GM12878 (cell line): ENCODE measurements at regions not wholly inside any gene's neighbourhood (a gene's known extent, or its start where the extent isn't known, plus 50 kb on each side); places are given as distances from the start of the nearest gene placed in this dataset.
A peak's percentile ranks its signal among the peaks of the same experiment; 100 is the strongest.

Experiments used
- ATAC-seq: fragments of 200-7000 bp; cut with Tn5 transposase; 3 replicates; pipeline ENCODE4 v1.9.1; 2020; ENCODE audit warnings: mild to moderate bottlenecking, moderate library complexity
- BruUV-seq: library from RNA; stranded (reverse); fragments of 400-500 nt; replicated peaks from 2 replicates; lab custom pipeline; 2021; lab: Mats Ljungman, UMichigan
- CTCF ChIA-PET: fragments of 300-600 bp; sonication (Branson Sonifier 250); formaldehyde crosslinking; extraction: SDS; loops from one replicate; lab custom pipeline; 2021; ENCODE audit warnings: inconsistent platforms; lab: Yijun Ruan, JAX
- POLR2A ChIA-PET: fragments of 350-600 bp; formaldehyde crosslinking; extraction: SDS; loops from one replicate; lab custom pipeline; 2021; ENCODE audit warnings: inconsistent platforms; lab: Charles Lee
- RAD21 ChIA-PET: fragments of 300-600 bp; sonication (Branson Sonifier 250); formaldehyde crosslinking; loops from one replicate; lab custom pipeline; 2023; ENCODE audit warnings: antibody characterized with exemption; ENCODE audit not compliant: unreplicated experiment; lab: Charles Lee
- SMC1A ChIA-PET: fragments of 300-600 bp; sonication (Branson Sonifier 250); formaldehyde crosslinking; loops from one replicate; lab custom pipeline; 2023; ENCODE audit not compliant: unreplicated experiment, uncharacterized antibody; lab: Charles Lee
- DNase-seq: peaks from one replicate; pipeline ENCODE4 v3.0.0-alpha.2; 2011; ENCODE audit warnings: low read depth, low spot score
- FAIRE-seq: peaks from 3 replicates; lab custom pipeline; 2011; peaks lifted over from hg19 to GRCh38; lab: Jason Lieb, UNC
- H2AFZ ChIP-seq: 2 replicates; pipeline ENCODE4 v1.6.0; 2011; ENCODE audit warnings: low read depth, low read length, control low read depth; ENCODE audit not compliant: control insufficient read depth
- H3K27ac ChIP-seq: 2 replicates; pipeline ENCODE4 v1.5.1; 2011; ENCODE audit warnings: control low read depth; ENCODE audit not compliant: control insufficient read depth, insufficient read depth
- H3K27me3 ChIP-seq, 2 experiments: replicated peaks in 1 of 2; 2 replicates each; pipeline versions ENCODE4 v1.6.0 to v1.6.1; 2011; ENCODE audit warnings: low read length in 1 of 2; ENCODE audit not compliant: control insufficient read depth in 2 of 2, insufficient read depth in 2 of 2
- H3K36me3 ChIP-seq, 2 experiments: 2 replicates each; pipeline ENCODE4 v1.5.1; 2011; ENCODE audit warnings: low read length in 1 of 2; ENCODE audit not compliant: control insufficient read depth in 2 of 2, insufficient read depth in 2 of 2
- H3K4me1 ChIP-seq: 2 replicates; pipeline ENCODE4 v1.6.1; 2011; ENCODE audit warnings: mild to moderate bottlenecking, low read length, moderate library complexity, mixed read lengths; ENCODE audit not compliant: control insufficient read depth, insufficient read depth
- H3K4me2 ChIP-seq: 2 replicates; pipeline ENCODE4 v1.6.0; 2011; ENCODE audit warnings: control low read depth; ENCODE audit not compliant: control insufficient read depth, insufficient read depth
- H3K4me3 ChIP-seq: fragments of 200-600 bp; sonication (generic); 2 replicates; pipeline ENCODE4 v1.5.1; 2016
- H3K79me2 ChIP-seq: 2 replicates; pipeline ENCODE4 v1.6.0; 2011; ENCODE audit warnings: low read length; ENCODE audit not compliant: control insufficient read depth, insufficient read depth
- H3K9ac ChIP-seq: 2 replicates; pipeline ENCODE4 v1.8.0; 2011; ENCODE audit warnings: low read length, control low read depth, mixed read lengths; ENCODE audit not compliant: control insufficient read depth, insufficient read depth
- H3K9me3 ChIP-seq: replicated peaks from 3 replicates; pipeline ENCODE4 v1.5.1; 2011; ENCODE audit warnings: mild to moderate bottlenecking, low read length; ENCODE audit not compliant: control insufficient read depth, insufficient read depth
- H4K20me1 ChIP-seq: 2 replicates; pipeline ENCODE4 v1.6.0; 2011; ENCODE audit not compliant: control insufficient read depth, insufficient read depth
- CREM ChIP-seq: IDR thresholded peaks from 2 replicates; pipeline ENCODE4 v1.6.1; 2014; ENCODE audit warnings: antibody characterized with exemption, low read depth
- MEF2B ChIP-seq: fragments of 450-650 bp; IDR thresholded peaks from 2 replicates; pipeline ENCODE4 v1.6.1; 2018; ENCODE audit warnings: mild to moderate bottlenecking, moderate library complexity; ENCODE audit not compliant: partially characterized antibody, poor library complexity, severe bottlenecking
- RELA ChIP-seq: fragments of 450-650 bp; IDR thresholded peaks from 2 replicates; pipeline ENCODE4 v1.8.0; 2014; ENCODE audit warnings: borderline replicate concordance; ENCODE audit not compliant: partially characterized antibody
- SUPT20H ChIP-seq: IDR thresholded peaks from 2 replicates; pipeline ENCODE4 v1.6.1; 2011; ENCODE audit warnings: low read depth, mild to moderate bottlenecking, low read length, moderate library complexity, borderline replicate concordance; ENCODE audit not compliant: control insufficient read depth
- WGBS: methylation state at CpG from one replicate; pipeline ENCODE4 v1.1.6; 2016; ENCODE audit warnings: low lambda C conversion rate; ENCODE audit not compliant: insufficient replicate concordance, insufficient coverage; ENCODE audit errors: missing lambda C conversion rate; 5-methylcytosine and 5-hydroxymethylcytosine counted together
- in situ Hi-C: fragments of 300-500 bp; cut with MboI; formaldehyde crosslinking; loops from 9 replicates; pipeline ENCODE4 v1.14.3; 2018; ENCODE audit warnings: mixed read lengths
- intact Hi-C: fragments of 100-400 bp; cut with micrococcal nuclease; formaldehyde crosslinking; loops from one replicate; pipeline ENCODE4 v1.14.2; 2022; ENCODE audit not compliant: unreplicated experiment
- TF ChIP-seq, protein P1 (sequence below), 3 experiments: IDR thresholded peaks in 2 of 3; conservative IDR thresholded peaks in 1 of 3; 2 replicates each; pipeline ENCODE4 v1.5.1; 2011; ENCODE audit warnings: low read depth in 3 of 3, low read length in 3 of 3, mild to moderate bottlenecking in 3 of 3, control low read depth in 2 of 3, moderate library complexity in 2 of 3, inconsistent platforms in 1 of 3, mixed read lengths in 1 of 3; ENCODE audit not compliant: control insufficient read depth in 2 of 3, insufficient read depth in 1 of 3; ENCODE audit errors: extremely low read depth in 1 of 3

DNA sequence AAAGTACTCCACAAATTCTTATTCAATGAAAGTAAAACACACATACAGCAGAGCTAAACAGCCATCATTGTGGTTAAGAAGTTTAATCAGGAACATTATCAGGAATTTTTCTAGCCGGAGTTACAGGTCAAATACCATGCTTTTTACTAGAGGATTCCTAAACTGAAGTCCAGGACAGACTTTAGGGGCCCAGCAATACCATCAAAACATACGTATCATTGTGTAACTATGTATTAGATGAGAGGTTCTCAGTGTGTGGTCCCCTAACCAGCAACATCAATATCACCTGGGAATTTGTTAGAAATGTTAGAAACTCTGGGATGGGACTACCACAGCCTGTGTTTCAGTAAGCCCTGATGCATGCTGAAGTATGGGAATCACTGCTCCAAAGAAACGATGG lies 404.2 kb upstream of the IL12A start (continued):
- TF ChIP-seq RELA, result no peak
- no peak for TF ChIP-seq MEF2B

DNA sequence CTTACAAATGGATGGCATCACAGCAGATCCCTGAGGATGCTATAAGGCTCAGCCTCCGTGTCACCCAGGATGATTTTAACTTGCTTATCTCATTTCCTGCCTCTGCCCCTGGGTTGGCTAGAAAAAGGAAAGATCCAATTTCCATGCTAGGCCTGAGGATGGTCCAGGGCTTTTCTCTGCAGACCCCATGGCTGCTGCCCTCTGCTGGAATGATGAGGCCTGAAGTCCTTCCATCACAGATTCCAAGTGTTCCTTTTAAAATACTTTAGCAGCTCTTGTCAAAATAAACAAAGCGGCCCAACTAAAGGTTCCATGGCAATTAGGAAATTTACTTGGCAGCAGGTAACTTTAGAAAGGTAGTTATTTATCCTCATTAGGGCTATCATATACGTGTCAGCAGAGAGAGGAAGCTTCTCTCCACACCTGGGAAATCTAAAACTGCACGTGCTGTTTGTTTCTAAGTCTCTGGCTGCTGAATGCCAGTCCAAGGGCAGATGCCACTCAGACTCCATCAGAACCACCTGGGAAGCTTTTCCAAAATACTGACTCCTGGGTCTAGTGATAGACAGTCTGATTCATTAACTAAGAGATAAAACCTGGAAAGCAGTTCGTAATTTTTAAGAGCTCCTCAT lies 401.9 kb upstream of the IL12A start:
- in situ Hi-C loops, result no loop called here
- Histone ChIP-seq H3K27ac (no peak overlapping the region), H3K4me2 (no peak overlapping the region), H3K9me3 (no peaks in the 10 kb centered on the region), H3K4me1 (no peaks in the 10 kb centered on the region), H3K27me3 (no peaks in the 10 kb centered on the region), H3K79me2 (no peaks in the 10 kb centered on the region), H3K4me3 (no peak overlapping the region), H2AFZ (no peak overlapping the region), H3K9ac (no peak overlapping the region), H4K20me1 (no peaks in the 10 kb centered on the region), H3K36me3 (no peaks in the 10 kb centered on the region)
- ChIA-PET POLR2A (no interaction called here), CTCF (no interaction called here), SMC1A (no interaction called here), RAD21 (no interaction called here)
- intact Hi-C loops, result no loop called here
- no peak for FAIRE-seq
- no peak for TF ChIP-seq SUPT20H
- TF ChIP-seq, protein P1, sequence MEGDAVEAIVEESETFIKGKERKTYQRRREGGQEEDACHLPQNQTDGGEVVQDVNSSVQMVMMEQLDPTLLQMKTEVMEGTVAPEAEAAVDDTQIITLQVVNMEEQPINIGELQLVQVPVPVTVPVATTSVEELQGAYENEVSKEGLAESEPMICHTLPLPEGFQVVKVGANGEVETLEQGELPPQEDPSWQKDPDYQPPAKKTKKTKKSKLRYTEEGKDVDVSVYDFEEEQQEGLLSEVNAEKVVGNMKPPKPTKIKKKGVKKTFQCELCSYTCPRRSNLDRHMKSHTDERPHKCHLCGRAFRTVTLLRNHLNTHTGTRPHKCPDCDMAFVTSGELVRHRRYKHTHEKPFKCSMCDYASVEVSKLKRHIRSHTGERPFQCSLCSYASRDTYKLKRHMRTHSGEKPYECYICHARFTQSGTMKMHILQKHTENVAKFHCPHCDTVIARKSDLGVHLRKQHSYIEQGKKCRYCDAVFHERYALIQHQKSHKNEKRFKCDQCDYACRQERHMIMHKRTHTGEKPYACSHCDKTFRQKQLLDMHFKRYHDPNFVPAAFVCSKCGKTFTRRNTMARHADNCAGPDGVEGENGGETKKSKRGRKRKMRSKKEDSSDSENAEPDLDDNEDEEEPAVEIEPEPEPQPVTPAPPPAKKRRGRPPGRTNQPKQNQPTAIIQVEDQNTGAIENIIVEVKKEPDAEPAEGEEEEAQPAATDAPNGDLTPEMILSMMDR (IDR thresholded peaks at IDR 0.05 in 2 of 3, conservative IDR thresholded peaks at IDR 0.05 in 1 of 3; ENCODE audit: control insufficient read depth in 2 of 3, extremely low read depth in 1 of 3, insufficient read depth in 1 of 3, low read depth in 3 of 3, low read length in 3 of 3), result 0 out of 6 replicates have a peak, but pooled peaks of 2 of the 3 experiments have one; percentile 4 to 7
- no peak for TF ChIP-seq CREM
- 7% methylated on average over 5 of the region's 5 CpGs for WGBS
- no TSS peak for BruUV-seq
- ATAC-seq, result no peak
- DNase-seq, result no peak
